Adipocyte (in vitro differentiated cells): ENCODE measurements at regions not wholly inside any gene's neighbourhood (a gene's known extent, or its start where the extent isn't known, plus 50 kb on each side); places are given as distances from the start of the nearest gene placed in this dataset.

Experiments
- DNase-seq: peaks from one replicate; pipeline ENCODE4 v3.0.0-alpha.2; 2015; ENCODE audit warnings: low read depth
- H3K27me3 ChIP-seq: replicated peaks from 2 replicates; pipeline ENCODE4 v1.7.0; 2013; ENCODE audit warnings: mild to moderate bottlenecking, low read length, moderate library complexity; ENCODE audit not compliant: control insufficient read depth, insufficient read depth
- H3K36me3 ChIP-seq: 2 replicates; pipeline ENCODE4 v1.7.0; 2013; ENCODE audit warnings: low read length, mild to moderate bottlenecking, moderate library complexity; ENCODE audit not compliant: control insufficient read depth, insufficient read depth, severe bottlenecking
- H3K4me1 ChIP-seq: 2 replicates; pipeline ENCODE4 v1.7.0; 2013; ENCODE audit warnings: mild to moderate bottlenecking, low read length, moderate library complexity; ENCODE audit not compliant: control insufficient read depth, insufficient read depth
- H3K4me3 ChIP-seq: 2 replicates; pipeline ENCODE4 v1.7.0; 2013; ENCODE audit warnings: mild to moderate bottlenecking, low read length, moderate library complexity
- H3K9ac ChIP-seq: 2 replicates; pipeline ENCODE4 v1.7.0; 2013; ENCODE audit warnings: mild to moderate bottlenecking, low read length, moderate library complexity
- H3K9me3 ChIP-seq: 2 replicates; pipeline ENCODE4 v1.7.0; 2013; ENCODE audit warnings: mild to moderate bottlenecking, low read length, moderate library complexity; ENCODE audit not compliant: control insufficient read depth

GRCh38 chr6:105616521-105616920 is 213.6 kb upstream of the PREP start:
- Histone ChIP-seq H3K4me1 (peaks cover 62% of the 10 kb centered on the region), H3K4me3 (no peak overlapping the region), H3K9ac (no peak overlapping the region), H3K9me3 (no peaks in the 10 kb centered on the region), H3K27me3 (no peaks in the 10 kb centered on the region), H3K36me3 (no peaks in the 10 kb centered on the region)
- no peak for DNase-seq

DNA sequence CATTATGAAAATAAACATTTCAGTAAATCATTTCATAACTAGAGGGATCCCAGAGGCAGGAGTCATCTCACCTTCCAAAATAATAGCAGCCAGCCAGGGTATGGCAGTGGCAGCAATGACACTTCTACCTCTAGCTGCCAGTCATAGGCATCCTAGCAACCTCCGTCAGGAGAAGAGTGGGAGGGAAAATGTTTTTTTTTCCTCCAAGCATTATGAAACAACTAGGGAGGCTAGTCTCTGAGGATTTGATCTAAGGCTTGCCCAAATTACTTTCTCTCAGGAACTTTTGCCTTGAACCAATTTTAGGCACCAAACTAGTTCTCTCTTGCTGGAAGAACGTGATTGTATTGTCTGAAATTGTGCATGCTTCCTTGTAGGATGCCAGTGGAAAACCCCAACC is 208.7 kb upstream of the PREP start:
- no peaks in the 10 kb centered on the region for H3K27me3 ChIP-seq
- peak; percentile 63 for DNase-seq
- no peak overlapping the region for H3K9ac ChIP-seq
- no peaks in the 10 kb centered on the region for H3K36me3 ChIP-seq
- peak overlapping the region; percentile 26 for H3K4me3 ChIP-seq
- H3K9me3 ChIP-seq, result no peaks in the 10 kb centered on the region
- H3K4me1 ChIP-seq, result peaks cover 28% of the 10 kb centered on the region

- H3K36me3 ChIP-seq, result no peaks in the 10 kb centered on the region
- peaks cover 29% of the 10 kb centered on the region for H3K4me1 ChIP-seq
- no peak overlapping the region for H3K4me3 ChIP-seq
- no peaks in the 10 kb centered on the region for H3K9me3 ChIP-seq
- peak; percentile 61 for DNase-seq
- H3K9ac ChIP-seq, result no peak overlapping the region
- no peaks in the 10 kb centered on the region for H3K27me3 ChIP-seq
Measured at GRCh38 chr6:105609375-105609991, 206.6 kb upstream of the PREP start.

- H3K4me3 ChIP-seq, result no peak overlapping the region
- DNase-seq, result peak; percentile 97
Measured at GRCh38 chr6:105608711-105609374, 206.0 kb upstream of the PREP start.

GRCh38 chr6:105607636-105608621 is 205.0 kb upstream of the PREP start:
- H3K27me3 ChIP-seq, result no peaks in the 10 kb centered on the region
- H3K4me3 ChIP-seq, result no peak overlapping the region
- H3K9ac ChIP-seq, result no peak overlapping the region
- H3K9me3 ChIP-seq, result no peaks in the 10 kb centered on the region
- H3K4me1 ChIP-seq, result peaks cover 37% of the 10 kb centered on the region
- no peak for DNase-seq
- no peaks in the 10 kb centered on the region for H3K36me3 ChIP-seq

More at GRCh38 chr6:105608711-105609374, 206.0 kb upstream of the PREP start:
- Histone ChIP-seq H3K27me3 (no peaks in the 10 kb centered on the region), H3K4me1 (peaks cover 34% of the 10 kb centered on the region), H3K9ac (no peak overlapping the region), H3K36me3 (no peaks in the 10 kb centered on the region), H3K9me3 (no peaks in the 10 kb centered on the region)

GRCh38 chr6:105606831-105607463 is 204.1 kb upstream of the PREP start:
- no peak overlapping the region for H3K4me3 ChIP-seq
- H3K4me1 ChIP-seq, result peaks cover 37% of the 10 kb centered on the region
- DNase-seq, result no peak
- H3K9me3 ChIP-seq, result no peaks in the 10 kb centered on the region
- no peaks in the 10 kb centered on the region for H3K36me3 ChIP-seq
- no peak overlapping the region for H3K9ac ChIP-seq
- H3K27me3 ChIP-seq, result no peaks in the 10 kb centered on the region

DNA sequence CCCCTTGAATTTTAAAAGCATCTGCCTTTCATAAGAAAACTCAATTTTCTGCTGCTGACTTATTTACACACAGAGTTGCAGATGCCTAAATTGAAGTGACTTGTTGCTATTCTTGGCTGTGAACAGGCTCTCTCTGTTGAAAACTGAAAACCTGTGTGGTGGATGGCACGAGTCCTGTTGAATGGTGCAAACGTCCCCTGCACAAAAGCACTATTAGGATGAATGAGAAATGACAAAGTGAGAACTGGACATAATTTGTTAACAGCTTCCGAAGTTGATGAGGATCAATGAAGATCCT is 201.7 kb upstream of the PREP start:
- H3K4me3 ChIP-seq, result peak overlapping the region; percentile 43
- DNase-seq, result no peak
- H3K36me3 ChIP-seq, result no peaks in the 10 kb centered on the region
- H3K9me3 ChIP-seq, result no peaks in the 10 kb centered on the region
- H3K9ac ChIP-seq, result peak overlapping the region; percentile 57
- H3K27me3 ChIP-seq, result no peaks in the 10 kb centered on the region
- H3K4me1 ChIP-seq, result peaks cover 52% of the 10 kb centered on the region

- Histone ChIP-seq H3K36me3 (no peaks in the 10 kb centered on the region), H3K9ac (peak overlapping the region; percentile 57), H3K9me3 (no peaks in the 10 kb centered on the region), H3K4me3 (peak overlapping the region; percentile 43), H3K27me3 (no peaks in the 10 kb centered on the region), H3K4me1 (peaks cover 56% of the 10 kb centered on the region)
- peak; percentile 31 for DNase-seq
Measured at GRCh38 chr6:105603788-105604586, 201.1 kb upstream of the PREP start.

GRCh38 chr6:105601541-105602236 is 198.8 kb upstream of the PREP start:
- no peaks in the 10 kb centered on the region for H3K36me3 ChIP-seq
- H3K9ac ChIP-seq, result peak overlapping the region; percentile 80

More at GRCh38 chr6:105601541-105602236, 198.8 kb upstream of the PREP start:
- H3K4me3 ChIP-seq, result peak overlapping the region; percentile 61
- H3K27me3 ChIP-seq, result no peaks in the 10 kb centered on the region
- H3K9me3 ChIP-seq, result no peaks in the 10 kb centered on the region
- DNase-seq, result peak; percentile 98
- peaks cover 56% of the 10 kb centered on the region for H3K4me1 ChIP-seq
